GM23338 (cell line): ENCODE measurements at regions not wholly inside any gene's neighbourhood (a gene's known extent, or its start where the extent isn't known, plus 50 kb on each side); places are given as distances from the start of the nearest gene placed in this dataset.

Experiments
- ATAC-seq: fragments of 200-7000 bp; cut with Tn5 transposase; 3 replicates; pipeline ENCODE4 v1.9.1; 2020
- DNase-seq: peaks from one replicate; pipeline ENCODE4 v3.0.0-alpha.2; 2015; ENCODE audit warnings: low spot score
- H2AFZ ChIP-seq: fragments of 200-600 bp; sonication (generic); 2 replicates; pipeline ENCODE4 v1.8.0; 2016; ENCODE audit warnings: antibody characterized with exemption, mild to moderate bottlenecking, moderate library complexity
- H3F3A ChIP-seq: fragments of 200-600 bp; sonication (generic); replicated peaks from 2 replicates; pipeline ENCODE4 v1.8.0; 2017; ENCODE audit warnings: antibody characterized with exemption, mixed run types, low read depth
- H3K27ac ChIP-seq: fragments of 200-600 bp; sonication (generic); 2 replicates; pipeline ENCODE4 v1.6.1; 2016; ENCODE audit warnings: low read depth
- H3K27me3 ChIP-seq: fragments of 200-600 bp; sonication (generic); 2 replicates; pipeline ENCODE4 v1.8.0; 2016; ENCODE audit warnings: mild to moderate bottlenecking, mixed run types, moderate library complexity; ENCODE audit not compliant: insufficient read depth
- H3K36me3 ChIP-seq: fragments of 200-600 bp; sonication (generic); 2 replicates; pipeline ENCODE4 v1.8.0; 2016; ENCODE audit warnings: mild to moderate bottlenecking; ENCODE audit not compliant: insufficient read depth
- H3K4me1 ChIP-seq: fragments of 200-600 bp; sonication (generic); 2 replicates; pipeline ENCODE4 v1.8.0; 2016; ENCODE audit warnings: mild to moderate bottlenecking, moderate library complexity; ENCODE audit not compliant: insufficient read depth
- H3K4me2 ChIP-seq: fragments of 200-600 bp; sonication (generic); 2 replicates; pipeline ENCODE4 v1.7.1; 2017; ENCODE audit warnings: mixed run types
- H3K4me3 ChIP-seq: fragments of 200-600 bp; sonication (generic); 2 replicates; pipeline ENCODE4 v1.6.1; 2016; ENCODE audit warnings: mixed run types
- H3K79me2 ChIP-seq: fragments of 200-600 bp; sonication (generic); replicated peaks from 2 replicates; pipeline ENCODE4 v1.8.0; 2017; ENCODE audit warnings: mild to moderate bottlenecking; ENCODE audit not compliant: insufficient read depth
- H3K9me2 ChIP-seq: fragments of 200-600 bp; sonication (generic); 2 replicates; pipeline ENCODE4 v1.8.0; 2017; ENCODE audit not compliant: insufficient read depth
- H4K20me1 ChIP-seq: fragments of 200-600 bp; sonication (generic); replicated peaks from 2 replicates; pipeline ENCODE4 v1.8.0; 2017; ENCODE audit warnings: mild to moderate bottlenecking; ENCODE audit not compliant: insufficient read depth
- H3K27ac Mint-ChIP-seq: 2 replicates; pipeline ENCODE4 v1.8.0; 2020; ENCODE audit warnings: inconsistent platforms, mild to moderate bottlenecking, moderate library complexity, mixed read lengths
- H3K27me3 Mint-ChIP-seq: 3 replicates; pipeline ENCODE4 v1.8.0; 2022; ENCODE audit warnings: low read depth, mild to moderate bottlenecking, moderate library complexity, mixed read lengths, inconsistent platforms; ENCODE audit not compliant: insufficient read depth, poor library complexity
- H3K36me3 Mint-ChIP-seq: 3 replicates; pipeline ENCODE4 v1.8.0; 2021; ENCODE audit warnings: low read depth, mild to moderate bottlenecking, inconsistent platforms, moderate library complexity, mixed read lengths
- H3K4me1 Mint-ChIP-seq: 3 replicates; pipeline ENCODE4 v1.8.0; 2020; ENCODE audit warnings: mild to moderate bottlenecking, inconsistent platforms, mixed read lengths
- H3K4me3 Mint-ChIP-seq: 3 replicates; pipeline ENCODE4 v1.8.0; 2021; ENCODE audit warnings: moderate library complexity, mild to moderate bottlenecking, inconsistent platforms, mixed read lengths
- H3K9me3 Mint-ChIP-seq: 3 replicates; pipeline ENCODE4 v1.8.0; 2020; ENCODE audit warnings: moderate library complexity, mild to moderate bottlenecking, inconsistent platforms, mixed read lengths
- CREB1 ChIP-seq: fragments of 250-450 bp; sonication (Bioruptor Pico); IDR thresholded peaks from 2 replicates; pipeline ENCODE4 v1.5.0; 2020; ENCODE audit warnings: low read depth, mild to moderate bottlenecking, moderate library complexity
- CTCF ChIP-seq, 2 experiments: fragments of 200-600 bp in 1 of 2; sonication (generic) in 1 of 2; conservative IDR thresholded peaks; 2 replicates each; pipeline versions ENCODE4 v1.5.1 to v1.6.1; 2016 to 2017; ENCODE audit warnings: antibody characterized with exemption in 2 of 2, low read depth in 2 of 2, mild to moderate bottlenecking in 2 of 2, moderate library complexity in 1 of 2
- EZH2phosphoT487 ChIP-seq: fragments of 200-600 bp; sonication (generic); IDR thresholded peaks from one replicate; pipeline ENCODE4 v1.8.1; 2018; ENCODE audit warnings: antibody characterized with exemption; ENCODE audit not compliant: unreplicated experiment
- JUNB ChIP-seq: IDR thresholded peaks from one replicate; pipeline ENCODE4 v1.6.1; 2016; ENCODE audit warnings: antibody characterized with exemption; ENCODE audit not compliant: unreplicated experiment
- NANOG ChIP-seq: IDR thresholded peaks from 2 replicates; pipeline ENCODE4 v1.6.1; 2016; ENCODE audit warnings: antibody characterized with exemption, borderline replicate concordance
- POLR2AphosphoS5 ChIP-seq: IDR thresholded peaks from 2 replicates; pipeline ENCODE4 v1.6.1; 2016; ENCODE audit warnings: antibody characterized with exemption, low read depth
- STAT1 ChIP-seq: IDR thresholded peaks from one replicate; pipeline ENCODE4 v1.6.1; 2016; ENCODE audit warnings: antibody characterized with exemption; ENCODE audit not compliant: unreplicated experiment
- ZNF331 ChIP-seq: fragments of 250-450 bp; sonication (Bioruptor Pico); IDR thresholded peaks from 2 replicates; pipeline ENCODE4 v1.5.0; 2020; ENCODE audit warnings: low read depth, mild to moderate bottlenecking, moderate library complexity
- TF ChIP-seq, protein P1 (sequence below): IDR thresholded peaks from 2 replicates; pipeline ENCODE4 v1.6.1; 2016; ENCODE audit warnings: antibody characterized with exemption

DNA sequence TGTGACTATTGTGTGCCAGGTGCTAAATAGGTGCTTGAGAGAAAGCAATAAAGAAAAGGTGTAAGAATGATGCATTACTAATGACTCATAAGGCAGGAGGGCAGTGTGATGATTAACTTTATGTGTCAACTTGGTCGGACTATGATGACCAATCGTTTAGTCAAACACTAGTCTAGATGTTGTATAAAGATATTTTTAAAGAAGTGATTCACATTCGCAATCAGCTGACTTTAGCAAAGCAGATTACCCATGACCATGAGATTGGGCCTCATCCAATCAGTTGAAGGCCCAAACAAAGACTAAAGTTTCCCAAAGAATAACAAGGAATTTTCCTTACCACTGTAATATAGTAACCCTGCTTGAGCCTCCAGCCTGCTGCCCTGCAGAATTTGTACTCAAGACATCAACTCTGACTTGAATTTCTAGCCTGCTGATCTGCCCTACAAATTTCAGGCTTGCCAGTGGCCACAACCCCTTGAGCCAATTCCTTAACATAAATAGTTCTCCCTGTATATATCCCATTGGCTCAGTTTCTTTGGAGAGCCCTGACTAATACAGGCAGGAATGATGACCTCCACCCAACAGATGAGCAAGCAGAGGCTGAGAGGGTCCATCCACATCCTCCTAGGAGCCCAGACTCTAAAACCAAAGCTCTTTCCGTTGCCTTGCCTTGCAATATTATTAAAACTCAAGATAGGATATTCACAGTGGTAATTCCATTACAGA, 132.6 kb downstream of the ACTR3 start:
- no peak for TF ChIP-seq CTCF (conservative IDR thresholded peaks at IDR 0.05; ENCODE audit: low read depth in 2 of 2)
- TF ChIP-seq EZH2phosphoT487: no peak
- TF ChIP-seq STAT1: no peak
- H3K27ac Mint-ChIP-seq: no peak overlapping the region

GRCh38 chr2:114024326-114024725, 134.4 kb downstream of the ACTR3 start:
- no peaks in the 10 kb centered on the region for H3K27me3 ChIP-seq
- H3K4me1 ChIP-seq: no peaks in the 10 kb centered on the region
- H3K36me3 ChIP-seq: no peaks in the 10 kb centered on the region
- no peaks in the 10 kb centered on the region for H3K79me2 ChIP-seq
- H3K27ac ChIP-seq: no peak overlapping the region
- peaks cover 7% of the 10 kb centered on the region; the same call in 1 of the 3 replicates for H3K36me3 Mint-ChIP-seq
- H2AFZ ChIP-seq: no peak overlapping the region
- peaks cover 20% of the 10 kb centered on the region for H3K9me3 Mint-ChIP-seq
- no peak for ATAC-seq
- H4K20me1 ChIP-seq: no peaks in the 10 kb centered on the region
- H3K9me2 ChIP-seq: no peaks in the 10 kb centered on the region
- no peak overlapping the region for H3K27ac Mint-ChIP-seq
- H3F3A ChIP-seq: no peaks in the 10 kb centered on the region
- no peak for DNase-seq
- H3K4me3 ChIP-seq: no peak overlapping the region
- H3K4me3 Mint-ChIP-seq: no peak overlapping the region
- no peaks in the 10 kb centered on the region for H3K4me1 Mint-ChIP-seq
- no peak overlapping the region for H3K4me2 ChIP-seq
- H3K27me3 Mint-ChIP-seq: peaks cover 2% of the 10 kb centered on the region
- TF ChIP-seq POLR2AphosphoS5 (no peak), CREB1 (no peak), ZNF331 (no peak), CTCF (conservative IDR thresholded peaks at IDR 0.05; ENCODE audit: low read depth in 2 of 2) (no peak), NANOG (no peak), JUNB (no peak)
- TF ChIP-seq, protein P1, sequence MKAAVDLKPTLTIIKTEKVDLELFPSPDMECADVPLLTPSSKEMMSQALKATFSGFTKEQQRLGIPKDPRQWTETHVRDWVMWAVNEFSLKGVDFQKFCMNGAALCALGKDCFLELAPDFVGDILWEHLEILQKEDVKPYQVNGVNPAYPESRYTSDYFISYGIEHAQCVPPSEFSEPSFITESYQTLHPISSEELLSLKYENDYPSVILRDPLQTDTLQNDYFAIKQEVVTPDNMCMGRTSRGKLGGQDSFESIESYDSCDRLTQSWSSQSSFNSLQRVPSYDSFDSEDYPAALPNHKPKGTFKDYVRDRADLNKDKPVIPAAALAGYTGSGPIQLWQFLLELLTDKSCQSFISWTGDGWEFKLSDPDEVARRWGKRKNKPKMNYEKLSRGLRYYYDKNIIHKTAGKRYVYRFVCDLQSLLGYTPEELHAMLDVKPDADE: no peak

More for the DNA sequence above, 132.6 kb downstream of the ACTR3 start:
- Histone ChIP-seq H3F3A (no peaks in the 10 kb centered on the region), H3K4me1 (no peaks in the 10 kb centered on the region), H3K27ac (no peak overlapping the region), H3K9me2 (no peaks in the 10 kb centered on the region), H4K20me1 (no peaks in the 10 kb centered on the region), H2AFZ (no peak overlapping the region), H3K4me2 (no peak overlapping the region), H3K27me3 (no peaks in the 10 kb centered on the region), H3K36me3 (no peaks in the 10 kb centered on the region), H3K79me2 (no peaks in the 10 kb centered on the region), H3K4me3 (no peak overlapping the region)
- peaks cover 33% of the 10 kb centered on the region for H3K9me3 Mint-ChIP-seq
- H3K4me3 Mint-ChIP-seq: no peak overlapping the region
- H3K27me3 Mint-ChIP-seq: peaks cover 2% of the 10 kb centered on the region
- DNase-seq (no peak), ATAC-seq (no peak)
- H3K4me1 Mint-ChIP-seq: no peaks in the 10 kb centered on the region
- H3K36me3 Mint-ChIP-seq: peaks cover 12% of the 10 kb centered on the region; the same call in 2 of the 3 replicates
